OCI-M1 (cell line): ENCODE measurements at regions not wholly inside any gene's neighbourhood (a gene's known extent, or its start where the extent isn't known, plus 50 kb on each side); places are given as distances from the start of the nearest gene placed in this dataset.
"Not testable (repeated sequence)": the region's sequence is repeated elsewhere in the genome, so short reads cannot be mapped to it uniquely, and the experiment has no call there.

Experiments
- DNase-seq: peaks from one replicate; lab custom pipeline; 2025; lab: John Stamatoyannopoulos, UW

GRCh38 chr22:22120160-22120559 lies 124.4 kb upstream of the VPREB1 start:
- DNase-seq: no peak

DNA sequence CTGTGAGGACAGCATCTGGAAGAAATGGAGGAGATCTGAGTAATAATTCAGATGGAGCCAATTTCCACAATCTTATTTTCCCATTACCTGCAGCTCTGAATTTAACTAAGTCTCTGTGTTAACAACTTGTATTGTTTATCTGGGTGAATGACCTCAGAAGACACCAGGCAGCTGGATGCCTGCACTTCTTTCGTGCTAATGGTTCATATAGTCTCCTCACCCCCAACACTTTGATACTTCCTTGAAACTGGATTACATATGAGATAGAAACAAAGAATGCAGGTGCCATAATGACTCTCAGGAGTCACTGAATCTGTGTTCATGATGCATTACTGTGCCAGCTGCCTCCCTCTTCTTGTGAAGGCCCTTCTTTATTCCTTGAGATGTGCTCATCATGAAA lies 125.6 kb upstream of the VPREB1 start:
- DNase-seq: no peak

GRCh38 chr22:22117864-22118544 lies 126.6 kb upstream of the VPREB1 start:
- DNase-seq: not testable (repeated sequence)

DNA sequence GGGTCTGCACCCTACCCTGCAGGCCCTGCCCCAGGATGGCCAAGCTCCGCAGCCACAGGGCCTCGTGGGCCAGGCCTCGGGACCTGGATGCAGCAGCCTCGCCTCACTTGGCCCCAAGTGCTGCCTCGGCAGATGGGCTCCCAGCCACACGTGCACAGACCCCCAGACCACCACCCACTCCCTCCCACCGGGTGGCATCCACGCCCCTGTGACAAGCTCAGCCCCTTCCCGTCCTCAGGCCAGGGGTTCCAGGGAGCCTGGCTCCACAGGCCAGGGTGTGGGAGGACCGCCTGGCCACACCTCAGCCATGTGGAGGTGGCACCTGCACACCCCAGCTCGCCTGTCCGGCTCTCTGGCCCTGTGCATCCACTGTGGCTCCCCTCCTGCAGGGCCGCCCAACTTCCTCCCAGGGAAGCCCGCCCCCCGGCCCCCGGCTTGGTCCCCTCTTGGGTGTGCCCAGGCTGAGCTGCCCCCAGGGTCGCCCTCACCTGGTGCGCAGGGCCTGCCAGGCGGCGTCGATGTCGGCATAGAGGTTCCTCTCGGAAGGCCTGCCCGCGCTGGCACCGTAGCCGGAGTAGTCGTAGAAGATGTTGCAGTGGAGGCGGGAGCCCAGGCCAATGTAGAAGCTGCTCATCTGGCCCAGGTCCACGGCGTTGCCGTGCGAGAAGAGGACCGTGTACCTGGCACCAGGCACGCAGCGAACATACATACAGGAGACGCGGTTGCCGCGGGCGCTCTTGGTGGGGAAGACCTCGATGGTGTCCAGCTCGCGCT lies 127.4 kb upstream of the VPREB1 start:
- not testable (repeated sequence) for DNase-seq

DNA sequence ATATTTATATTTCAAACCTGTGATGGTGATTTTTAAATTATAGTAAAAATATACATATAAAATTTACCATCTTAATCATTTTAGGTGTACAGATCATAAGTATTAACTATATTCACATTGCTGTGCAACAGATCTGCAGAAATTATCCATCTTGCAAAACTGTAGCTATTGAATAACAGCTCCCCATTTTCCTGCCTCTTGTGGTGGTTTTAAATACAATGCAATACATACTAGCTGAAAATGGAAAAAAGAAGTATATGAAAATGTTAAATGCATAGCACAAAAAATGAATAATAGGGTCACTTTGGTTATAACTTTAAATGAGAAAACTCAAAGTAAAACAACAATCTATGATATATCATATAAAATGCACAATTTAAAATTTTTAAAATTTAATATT lies 130.9 kb upstream of the VPREB1 start:
- DNase-seq: no peak

DNA sequence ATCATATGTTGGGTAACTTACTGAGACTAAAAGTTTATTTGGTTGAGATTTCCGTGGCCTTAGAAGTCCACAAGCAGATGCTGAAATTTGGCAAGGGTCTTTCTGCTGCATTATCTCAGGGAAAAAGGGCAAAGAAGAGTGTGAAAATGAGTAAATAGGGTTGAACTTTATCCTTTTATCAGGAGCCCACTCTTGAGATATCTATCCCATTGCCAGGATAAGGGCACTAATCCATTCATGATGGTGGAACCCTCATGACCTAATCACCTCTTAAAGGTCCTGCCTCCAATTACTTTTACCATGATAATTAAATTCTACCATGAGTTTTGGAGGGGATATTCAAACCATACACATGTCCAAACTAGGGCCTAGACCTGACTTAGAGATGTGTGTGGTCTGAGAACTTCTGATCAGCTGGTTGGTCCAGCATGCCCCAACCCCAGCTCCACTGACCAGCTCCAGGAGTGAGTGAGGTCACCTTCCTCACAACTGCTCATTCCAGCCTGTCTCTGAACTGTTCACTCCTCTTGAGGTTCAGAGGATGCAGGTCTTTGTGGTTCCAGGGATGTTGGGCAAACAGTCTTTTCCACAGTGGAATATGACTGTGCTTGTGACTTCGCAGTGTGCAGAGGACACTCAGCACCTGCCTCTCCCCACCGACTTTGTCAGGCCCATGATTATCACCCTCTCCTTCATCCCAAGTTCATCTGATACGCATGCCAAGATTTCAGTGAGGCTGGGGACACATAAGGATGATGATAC lies 130.1 kb upstream of the TOP3B start:
- no peak for DNase-seq

- DNase-seq: no peak
Observed at GRCh38 chr22:22111983-22112382, 129.4 kb upstream of the TOP3B start.

GRCh38 chr22:22111267-22111751 lies 128.7 kb upstream of the TOP3B start:
- DNase-seq: no peak

- peak; percentile 70 for DNase-seq
Observed at GRCh38 chr22:22110548-22111266, 128.1 kb upstream of the TOP3B start.

DNA sequence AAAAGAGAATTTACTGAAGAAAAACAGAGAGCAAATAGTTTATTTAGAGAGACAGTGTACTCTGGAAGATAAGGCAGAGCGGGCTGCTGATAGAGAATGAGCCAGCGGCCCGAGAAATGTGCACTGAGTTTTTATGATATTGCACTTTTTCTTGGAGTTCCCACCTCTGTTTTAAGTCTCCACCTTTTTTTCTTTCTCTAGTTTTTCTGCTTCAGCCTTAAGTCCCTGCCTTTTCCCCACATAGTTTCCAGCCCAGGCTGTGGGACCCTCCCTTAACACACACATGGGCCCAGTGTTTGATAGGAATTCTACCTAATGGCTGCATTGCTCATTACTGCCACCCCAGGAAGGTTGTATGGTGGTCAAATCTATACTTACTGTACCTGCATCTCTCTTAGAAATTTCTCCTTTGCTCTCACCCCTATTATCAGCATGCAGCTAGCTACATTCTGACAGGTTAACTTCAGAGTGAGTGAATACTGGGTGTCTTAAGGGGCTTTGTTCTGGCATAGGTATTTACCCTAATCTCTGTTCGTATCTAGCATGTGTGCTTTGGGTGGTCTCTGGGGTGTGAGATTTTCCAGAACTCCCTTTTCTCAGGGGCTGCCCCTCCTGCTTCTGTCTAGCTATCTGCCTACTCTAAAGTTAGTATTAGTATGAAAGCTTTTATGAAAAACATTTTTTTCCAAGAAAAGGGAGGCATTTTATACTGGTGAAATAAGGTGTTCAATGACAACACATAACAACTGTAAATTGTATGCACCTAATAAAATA lies 127.3 kb upstream of the TOP3B start:
- peak; percentile 29 for DNase-seq

- DNase-seq: no peak
Observed at GRCh38 chr22:22106855-22107254, 124.3 kb upstream of the TOP3B start.

- DNase-seq: no peak
Observed at GRCh38 chr22:22105364-22105763, 122.8 kb upstream of the TOP3B start.

DNA sequence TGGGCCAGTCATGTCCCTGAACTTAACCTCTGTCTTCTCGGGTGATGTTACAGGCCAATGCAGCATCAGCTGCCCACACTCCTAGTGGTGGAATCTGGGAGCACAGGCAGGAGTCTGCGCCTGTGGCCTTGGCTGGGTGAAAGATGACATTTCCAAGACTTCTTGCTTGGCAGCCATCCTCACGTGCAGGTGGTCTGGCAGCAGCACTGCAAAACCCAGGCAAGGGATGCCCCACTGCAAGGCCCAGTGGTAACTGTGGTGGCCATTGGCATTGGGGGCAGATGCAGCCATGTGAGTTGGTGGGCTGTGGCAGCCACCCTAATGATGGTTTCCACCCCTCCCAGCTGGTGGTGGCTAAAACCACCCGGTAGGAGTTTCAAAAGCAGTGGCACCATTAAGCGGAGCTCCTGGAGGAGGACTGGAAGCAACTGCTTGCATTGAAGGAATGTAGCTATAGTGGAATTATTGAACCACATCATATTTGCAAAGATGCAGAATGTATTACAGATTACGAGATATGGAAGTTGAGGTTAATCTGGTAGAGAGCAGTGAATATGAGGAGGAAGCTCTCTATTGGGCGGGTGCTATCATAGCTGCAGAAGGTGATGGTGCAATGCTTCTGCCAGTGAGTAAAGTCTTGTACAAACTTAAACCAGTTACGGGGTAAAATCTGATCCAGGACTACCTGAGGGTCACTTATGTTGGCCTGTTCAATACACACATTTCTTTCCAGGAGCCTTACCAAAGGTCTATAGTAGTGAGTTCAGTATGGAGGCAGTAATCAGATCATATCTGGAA lies 120.7 kb upstream of the TOP3B start:
- DNase-seq: peak; percentile 57

- DNase-seq: peak; percentile 40
Observed at GRCh38 chr22:22099833-22100812, 117.5 kb upstream of the TOP3B start.

DNA sequence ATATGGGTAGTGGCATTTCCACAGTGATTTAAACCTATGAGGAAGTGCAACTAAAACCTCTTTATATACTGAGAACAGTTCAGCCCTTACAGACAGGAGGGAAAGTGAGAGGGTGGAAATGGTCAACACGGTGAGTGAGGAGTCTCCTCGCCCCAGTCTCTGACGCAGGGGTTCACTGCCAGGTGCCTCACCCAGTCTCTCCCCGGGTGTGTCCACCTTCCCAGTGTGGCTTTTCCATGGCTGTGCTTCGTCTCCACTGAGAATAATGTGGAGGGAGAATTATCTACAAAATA lies 116.6 kb upstream of the TOP3B start:
- no peak for DNase-seq

- DNase-seq: no peak
Observed at GRCh38 chr22:22098457-22099193, 116.0 kb upstream of the TOP3B start.

DNA sequence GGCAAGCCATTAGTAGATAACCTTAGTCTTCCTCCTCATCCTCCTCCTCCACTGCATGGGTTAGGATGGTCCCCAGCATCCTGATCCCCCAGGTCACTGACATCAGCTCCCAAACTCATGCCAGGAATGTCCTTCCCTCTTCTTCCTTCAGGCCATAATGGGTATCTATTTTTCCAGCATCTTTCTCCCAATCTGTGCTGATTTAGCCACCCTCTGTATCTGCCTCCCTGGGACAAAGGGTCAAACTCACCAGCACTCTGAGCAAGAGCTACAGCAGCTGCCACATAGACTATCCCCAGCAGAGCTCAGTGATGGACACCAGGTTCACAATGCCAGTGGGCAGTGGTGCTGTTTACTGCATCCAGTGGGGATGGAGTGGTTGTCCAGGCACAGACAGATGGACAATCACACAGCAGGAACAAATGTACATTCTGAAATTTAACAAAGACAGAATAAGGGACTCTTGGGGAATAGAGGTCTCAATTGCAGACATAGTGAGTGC lies 115.2 kb upstream of the TOP3B start:
- DNase-seq: no peak

DNA sequence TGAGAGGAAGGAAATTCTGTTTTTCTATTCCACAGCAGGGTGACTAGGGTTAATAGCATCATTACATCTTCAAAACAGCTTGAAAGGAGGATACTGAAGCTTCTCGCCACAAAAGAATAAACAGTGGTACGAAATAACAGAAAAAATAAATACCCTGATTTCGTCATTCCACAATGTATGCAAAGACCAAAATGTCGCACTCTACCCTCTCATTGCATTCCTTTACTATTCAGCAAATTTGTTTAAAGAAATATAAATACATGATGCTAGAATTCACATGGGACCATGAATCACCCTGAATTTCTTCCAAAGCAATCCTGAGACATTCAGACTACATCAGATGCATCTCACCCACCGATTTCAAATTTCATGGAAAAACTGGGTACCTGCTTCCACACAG lies 112.3 kb upstream of the TOP3B start:
- no peak for DNase-seq

GRCh38 chr22:22094514-22094913 lies 111.9 kb upstream of the TOP3B start:
- no peak for DNase-seq
